AML-193 (cell line): ENCODE measurements at regions not wholly inside any gene's neighbourhood (a gene's known extent, or its start where the extent isn't known, plus 50 kb on each side); places are given as distances from the start of the nearest gene placed in this dataset.

Source experiments
- DNase-seq, 2 experiments: peaks; one replicate each; lab custom pipeline; 2025; lab: John Stamatoyannopoulos, UW

DNA sequence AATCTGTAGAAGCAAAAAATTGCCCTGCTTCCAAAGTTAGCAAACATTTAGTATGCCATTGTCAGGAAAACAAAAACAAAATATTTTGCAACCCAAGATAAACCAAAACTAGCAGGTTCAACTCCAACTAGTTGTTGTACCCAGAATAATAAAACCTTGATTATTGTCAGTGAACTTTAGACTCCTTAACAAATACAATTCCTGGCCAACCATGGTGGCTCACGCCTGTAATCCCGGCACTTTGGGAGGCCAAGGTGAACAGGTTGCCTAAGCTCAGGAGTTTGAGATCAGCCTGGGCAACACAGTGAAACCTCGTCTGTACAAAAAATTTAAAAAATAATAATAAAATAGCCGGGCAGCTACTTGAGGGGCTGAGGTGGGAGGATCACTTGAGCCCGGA, 53.6 kb upstream of the EPCAM start:
- DNase-seq: no peak

DNA sequence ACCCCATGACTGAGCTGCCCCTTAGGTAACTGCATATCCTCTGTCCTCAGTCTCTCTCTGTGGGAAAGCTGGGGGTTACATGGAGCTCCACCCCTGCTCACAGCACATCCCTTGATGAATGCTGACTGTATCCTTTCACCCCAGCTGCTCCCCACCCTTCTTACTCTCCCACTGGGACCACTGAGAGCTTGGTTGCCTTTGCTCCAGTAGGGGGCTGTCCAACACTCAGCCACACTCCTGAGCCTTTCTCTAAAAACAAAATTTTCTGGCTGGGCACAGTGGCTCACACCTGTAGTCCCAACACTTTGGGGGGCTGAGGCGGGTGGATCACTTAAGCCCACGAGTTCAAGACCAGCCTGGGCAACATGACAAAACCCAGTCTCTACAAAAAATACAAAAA, 55.4 kb upstream of the EPCAM start:
- no peak for DNase-seq

GRCh38 chr2:47313141-47313691, 55.9 kb upstream of the EPCAM start:
- no peak for DNase-seq

DNA sequence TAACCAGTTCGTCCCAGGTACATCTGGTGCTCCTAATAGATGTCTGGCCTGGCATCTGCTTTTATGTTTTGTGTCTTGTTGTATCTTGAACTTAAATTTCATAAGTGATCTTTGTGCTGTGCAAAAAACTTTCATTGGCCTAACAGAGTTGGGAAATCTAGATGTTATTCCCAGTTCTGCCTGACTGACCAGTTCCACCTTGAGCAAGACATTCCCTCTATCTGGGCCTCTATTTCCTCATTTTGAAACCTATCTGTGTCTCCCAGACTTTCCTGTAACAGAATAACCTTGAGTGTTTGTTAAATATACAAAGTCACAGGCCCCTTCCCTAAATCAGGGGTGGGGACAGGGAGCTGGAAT, 56.6 kb upstream of the EPCAM start:
- no peak for DNase-seq

DNA sequence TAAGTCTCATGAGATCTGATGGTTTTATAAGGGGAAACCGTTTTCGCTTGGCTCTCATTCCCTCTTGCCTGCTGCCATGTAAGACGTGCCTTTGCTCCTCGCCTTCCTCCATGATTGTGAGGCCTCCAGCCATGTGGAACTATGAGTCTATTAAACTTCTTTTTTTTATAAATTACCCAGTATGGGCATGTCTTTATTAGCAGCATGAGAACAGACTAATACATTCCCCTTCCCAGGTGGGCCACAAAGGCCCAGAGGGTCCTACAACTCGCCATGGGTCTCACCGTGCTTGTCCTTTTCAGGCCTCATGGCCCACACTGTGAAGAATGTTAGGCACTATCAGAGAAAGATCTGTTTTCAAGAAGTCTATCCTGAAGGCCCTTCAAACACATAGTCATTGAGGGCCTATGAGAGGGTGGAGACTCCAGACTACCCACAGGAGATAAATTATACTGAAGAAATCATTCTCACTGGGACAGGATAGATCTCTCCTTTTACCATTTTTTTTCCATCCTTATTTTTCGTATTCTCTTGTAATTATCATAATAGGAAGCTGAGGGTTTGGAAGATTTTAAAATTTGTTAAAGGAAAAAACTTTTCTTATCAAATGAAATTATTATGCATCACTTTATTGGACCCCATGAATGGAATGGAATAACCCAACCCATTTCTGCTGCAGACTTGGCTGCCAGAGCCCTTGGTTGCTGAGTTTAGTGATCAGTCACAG, 57.2 kb upstream of the EPCAM start:
- DNase-seq: no peak

GRCh38 chr2:47310801-47311560, 58.1 kb upstream of the EPCAM start:
- peak in 1 of 2 experiments; percentile 8 for DNase-seq

GRCh38 chr2:47309952-47310800, 58.9 kb upstream of the EPCAM start:
- DNase-seq: peak; percentile 84 to 85

- DNase-seq: no peak
These were observed 59.6 kb upstream of the EPCAM start for GRCh38 chr2:47309472-47309951.

- DNase-seq: no peak
These were observed 62.0 kb upstream of the EPCAM start for GRCh38 chr2:47307066-47307465.

DNA sequence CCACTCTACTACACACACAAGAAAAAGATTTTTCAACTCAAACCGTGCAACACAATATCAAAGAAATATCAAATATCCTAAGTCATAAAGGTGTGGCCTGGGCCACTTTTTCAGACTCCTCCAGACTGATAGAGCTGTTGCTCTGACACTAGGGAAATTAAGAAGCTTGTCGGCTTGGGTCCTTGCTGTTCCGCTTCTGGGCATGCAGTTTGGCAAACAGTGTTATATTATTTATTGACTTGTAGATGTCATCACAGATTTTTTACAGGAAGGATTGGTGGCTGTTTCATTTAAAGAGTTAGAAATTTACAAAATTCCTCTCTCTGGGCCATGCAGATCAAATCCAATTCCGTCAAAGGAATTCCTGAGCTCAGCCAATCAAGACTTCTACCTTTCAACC, 64.5 kb upstream of the EPCAM start:
- no peak for DNase-seq

- DNase-seq: no peak
These were observed 65.6 kb upstream of the EPCAM start for GRCh38 chr2:47303341-47304148.

DNA sequence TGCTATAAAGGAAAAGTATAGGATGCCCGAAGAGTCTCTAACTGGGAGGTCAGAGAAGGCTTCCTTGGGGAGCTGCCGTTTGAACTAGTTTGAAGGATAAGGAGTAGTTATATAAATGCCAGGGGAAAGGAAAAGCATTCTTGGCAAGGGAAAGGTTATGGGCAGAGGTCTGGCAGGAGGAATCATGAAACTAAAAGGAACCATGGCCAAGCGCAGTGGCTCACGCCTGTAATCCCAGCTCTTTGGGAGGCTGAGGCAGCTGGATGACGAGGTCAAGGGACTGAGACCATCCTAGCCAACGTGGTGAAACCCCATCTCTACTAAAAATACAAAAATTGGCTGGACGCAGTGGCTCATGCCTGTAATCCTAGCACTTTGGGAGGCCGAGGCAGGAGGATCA, 66.8 kb upstream of the EPCAM start:
- no peak for DNase-seq

DNA sequence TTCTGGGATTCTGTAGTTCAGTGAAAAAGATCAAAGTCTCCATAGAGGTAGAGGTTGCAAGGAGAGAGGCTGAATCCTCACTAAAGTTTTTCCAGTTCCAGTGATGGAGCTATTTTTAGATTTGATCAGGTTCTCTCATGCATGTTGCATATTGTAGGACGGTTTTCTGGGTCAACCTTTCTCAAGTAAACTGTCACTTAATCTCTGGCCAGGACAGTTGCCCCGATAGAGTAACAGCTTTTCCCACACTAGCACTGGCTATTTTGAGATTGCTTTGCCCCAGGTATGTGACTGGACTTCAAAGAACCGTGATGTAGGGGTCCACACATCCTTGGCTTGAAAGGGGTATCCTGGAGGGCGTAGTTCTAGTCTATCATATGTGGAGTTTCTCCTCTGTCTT, 67.4 kb upstream of the EPCAM start:
- no peak for DNase-seq

GRCh38 chr2:47301277-47301618, 67.9 kb upstream of the EPCAM start:
- no peak for DNase-seq

DNA sequence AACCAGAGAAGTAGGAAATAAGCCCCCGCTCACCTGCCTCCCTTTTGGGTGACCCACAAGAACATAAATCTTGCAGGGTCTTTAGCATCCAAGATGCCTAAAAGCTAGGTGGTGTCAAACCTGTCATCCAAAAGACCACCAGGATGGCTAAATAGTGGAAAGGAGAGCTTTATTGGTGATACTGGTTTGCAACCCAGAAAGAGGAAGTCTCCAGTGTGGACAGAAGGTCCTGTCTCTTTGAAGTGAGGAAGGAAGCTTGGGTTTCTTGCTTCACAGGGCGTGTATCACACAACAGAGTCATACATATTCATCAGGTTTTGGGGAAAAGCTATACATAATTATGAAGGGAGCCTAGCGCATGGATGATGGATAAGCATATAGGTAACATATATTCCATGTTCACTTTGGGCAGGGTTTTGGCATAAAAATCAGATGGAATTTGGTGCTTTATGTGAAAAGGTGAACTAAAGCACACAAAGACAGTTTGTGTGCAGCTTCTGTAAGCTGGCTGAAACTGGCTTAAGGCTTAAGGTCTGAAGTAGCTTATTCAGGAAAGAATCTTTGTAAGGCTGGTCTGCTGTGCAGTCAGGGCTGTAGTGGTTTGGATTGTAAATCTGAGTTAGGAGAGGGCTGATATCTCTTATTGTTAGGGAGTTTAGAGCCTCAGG, 68.4 kb upstream of the EPCAM start:
- peak; percentile 89 for DNase-seq

GRCh38 chr2:47300081-47300480, 69.0 kb upstream of the EPCAM start:
- DNase-seq: no peak

DNA sequence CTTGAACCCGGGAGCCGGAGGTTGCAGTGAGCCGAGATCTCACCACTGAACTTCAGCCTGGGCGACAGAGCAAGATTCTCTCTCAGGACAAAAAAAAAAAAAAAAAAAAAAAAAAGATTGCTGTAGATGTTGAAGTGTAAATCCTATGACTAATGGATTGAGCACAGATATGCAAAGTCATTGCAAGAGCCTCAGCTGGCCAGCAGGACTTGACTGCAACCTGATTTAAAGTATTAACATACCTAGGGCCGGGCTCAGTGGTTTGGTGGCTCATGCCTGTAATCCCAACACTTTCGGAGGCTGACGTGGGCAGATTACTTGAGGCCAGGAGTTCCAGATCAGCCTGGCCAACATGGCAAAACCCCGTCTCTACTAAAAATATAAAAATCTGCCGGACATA, 69.6 kb upstream of the EPCAM start:
- DNase-seq: peak; percentile 4 to 17

DNA sequence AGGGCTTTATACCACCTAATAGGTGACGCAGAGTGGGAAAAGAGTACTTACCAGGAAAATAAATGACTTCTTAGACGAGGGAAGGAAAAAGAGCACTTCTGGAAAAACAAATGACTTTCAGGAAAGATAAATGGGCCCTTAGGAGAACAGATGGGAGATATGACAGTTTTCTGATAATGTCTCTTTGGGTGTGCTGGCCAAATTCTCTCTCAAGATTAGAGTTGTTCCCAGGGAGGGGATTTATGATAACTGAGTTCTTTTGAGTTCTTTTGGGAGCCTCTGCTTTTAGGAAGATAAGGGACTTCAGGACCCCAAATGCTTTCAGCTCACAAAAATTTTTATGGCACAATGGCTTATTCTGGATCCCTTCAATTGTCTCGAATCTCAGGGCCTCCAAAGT, 70.3 kb upstream of the EPCAM start:
- no peak for DNase-seq

GRCh38 chr2:47297767-47298425, 71.2 kb upstream of the EPCAM start:
- no peak for DNase-seq

DNA sequence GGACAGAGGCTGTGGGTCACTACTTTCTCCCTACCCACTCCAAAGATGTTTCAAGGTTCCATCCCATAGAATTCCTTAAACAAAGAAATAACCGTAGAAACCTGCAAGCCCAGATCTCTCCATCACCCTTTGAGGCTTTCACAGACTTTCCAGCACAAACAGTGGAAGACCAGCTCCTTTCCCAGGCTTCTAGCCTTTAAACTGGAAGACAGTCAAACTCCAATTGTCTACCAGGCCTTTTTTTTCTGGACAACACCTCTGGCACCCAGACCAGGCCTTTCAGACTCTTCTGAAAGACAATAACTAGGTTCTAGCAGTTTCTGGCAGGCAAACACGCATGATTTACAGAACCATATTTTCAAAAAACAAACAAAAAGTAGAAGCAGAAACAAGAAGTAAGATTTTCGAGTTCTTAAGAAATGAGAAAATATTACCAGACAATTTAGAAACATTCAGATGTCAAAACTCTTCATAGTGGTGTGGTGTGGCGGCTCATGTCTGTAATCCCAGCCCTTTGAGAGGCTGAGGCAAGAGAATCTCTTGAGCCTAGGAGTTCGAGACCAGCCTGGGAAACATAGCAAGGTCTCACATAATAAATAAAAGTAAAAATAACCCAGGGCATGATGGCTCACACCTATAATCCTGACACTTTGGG, 73.0 kb upstream of the EPCAM start:
- DNase-seq: no peak
